Activated naive CD4-positive, alpha-beta T cell treated with anti-CD3 and anti-CD28 coated beads, Interleukin-2, amount 50 U/mL, for 72 hours (primary cell): ENCODE measurements at regions not wholly inside any gene's neighbourhood (a gene's known extent, or its start where the extent isn't known, plus 50 kb on each side); places are given as distances from the start of the nearest gene placed in this dataset.
"Not testable (repeated sequence)": the region's sequence is repeated elsewhere in the genome, so short reads cannot be mapped to it uniquely, and the experiment has no call there.

Source experiments
- ATAC-seq, 2 donors: fragments of 150-1000 bp; cut with Tn5 transposase; 2 replicates each; pipeline ENCODE4 v1.10.0; 2021; ENCODE audit warnings: mild to moderate bottlenecking in 2 of 2, moderate library complexity in 2 of 2
- DNase-seq, 2 donors: peaks; one replicate each; pipeline ENCODE4 v3.0.0; 2021 to 2022; ENCODE audit warnings: low spot score in 2 of 2
- H3K27ac Mint-ChIP-seq, 2 donors: one replicate each; pipeline ENCODE4 v1.8.0; 2022; ENCODE audit warnings: mild to moderate bottlenecking in 2 of 2, mixed read lengths in 2 of 2
- H3K36me3 Mint-ChIP-seq, 2 donors: one replicate each; pipeline ENCODE4 v1.8.0; 2022; ENCODE audit warnings: mixed read lengths in 2 of 2
- H3K9me3 Mint-ChIP-seq, 2 donors: one replicate each; pipeline ENCODE4 v1.8.0; 2022; ENCODE audit warnings: mixed read lengths in 2 of 2

DNA sequence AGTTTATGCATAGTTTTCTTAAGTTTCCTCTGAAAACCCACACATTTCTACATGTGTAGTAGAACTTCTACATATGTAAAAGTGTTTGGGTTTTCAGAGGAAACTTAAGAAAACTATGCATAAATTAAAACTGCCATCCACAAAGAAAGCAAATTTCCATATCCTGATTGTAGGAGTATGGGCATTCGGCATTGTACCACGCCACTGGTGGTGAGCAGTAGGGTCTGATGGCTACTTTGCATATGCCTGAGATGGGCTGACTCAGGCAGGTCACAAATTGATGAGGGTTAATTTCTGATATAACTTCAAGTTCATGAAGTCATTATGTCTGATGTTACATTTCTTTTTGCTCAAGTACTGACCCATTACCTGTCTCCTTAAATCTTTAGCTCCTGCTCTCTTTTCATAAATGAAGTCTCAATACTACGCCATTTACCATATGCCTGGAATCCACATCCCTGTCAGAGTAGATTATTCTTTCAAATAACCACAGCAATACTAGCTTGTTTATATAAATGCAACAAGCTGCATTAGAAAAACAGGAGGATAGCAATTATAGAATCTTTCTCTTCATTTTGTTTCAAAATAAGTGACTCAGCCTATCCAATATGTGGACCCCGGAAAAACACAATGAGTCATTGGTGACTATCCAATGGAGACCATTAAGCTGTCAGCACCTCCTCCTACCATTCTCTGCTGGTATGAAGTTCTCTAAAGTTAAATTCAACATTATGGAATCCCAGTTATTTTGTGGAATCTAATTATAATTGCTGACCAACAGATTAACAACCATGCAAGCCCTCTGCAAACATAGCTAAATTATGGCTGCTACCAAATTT, 355.2 kb upstream of the UBE2E3 start:
- peaks cover 3 to 5% of the 10 kb centered on the region in 2 donors for H3K9me3 Mint-ChIP-seq

DNA sequence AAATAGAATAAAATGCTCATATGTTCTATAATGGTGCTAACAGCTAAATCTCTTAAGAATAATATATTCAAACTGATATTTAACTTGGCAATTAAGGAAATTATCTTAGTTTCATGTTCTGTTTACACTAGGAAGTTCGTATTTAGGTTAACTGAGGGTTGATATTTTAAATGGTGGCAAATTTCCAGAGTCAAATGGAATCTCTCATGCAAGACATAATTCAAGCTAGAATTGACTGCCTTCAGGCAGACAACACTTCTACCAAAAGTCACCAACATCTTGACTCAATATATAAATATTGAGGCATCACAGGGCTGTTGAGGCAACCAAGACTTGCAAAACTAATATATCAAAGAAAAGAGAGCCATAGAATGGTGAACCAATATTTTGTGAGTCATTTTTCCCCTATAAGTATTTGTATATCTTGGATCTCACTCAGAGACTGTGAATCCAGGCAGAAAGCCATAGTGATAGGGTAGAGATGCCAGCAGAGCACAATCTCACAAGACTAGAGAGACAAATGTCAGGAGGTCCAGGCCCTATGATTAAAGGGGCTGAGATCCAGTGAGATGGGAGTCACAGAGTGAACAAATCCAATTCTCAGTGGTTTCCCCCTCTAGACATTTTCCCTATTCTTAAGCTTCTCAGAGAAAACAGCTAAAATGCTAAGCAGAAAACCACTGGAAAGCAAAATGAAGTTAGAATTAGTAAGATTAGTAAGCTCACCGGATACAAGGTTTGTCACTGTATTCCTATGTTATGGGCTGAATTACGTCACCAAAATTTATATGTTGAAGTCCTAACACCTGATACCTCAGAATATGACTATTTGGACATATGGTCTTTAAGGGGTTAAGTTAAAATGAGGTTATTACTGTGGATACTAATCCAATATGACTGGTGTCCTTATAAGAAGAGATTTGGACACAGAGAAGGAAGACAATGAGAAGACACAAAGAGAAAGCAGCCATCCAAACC, 358.2 kb upstream of the UBE2E3 start:
- Mint-ChIP-seq H3K27ac (no peak overlapping the region), H3K36me3 (no peaks in the 10 kb centered on the region), H3K9me3 (peaks cover 3 to 5% of the 10 kb centered on the region in 2 donors)
- DNase-seq (no peak), ATAC-seq (no peak)

More for the DNA sequence above, 355.2 kb upstream of the UBE2E3 start:
- H3K36me3 Mint-ChIP-seq = no peaks in the 10 kb centered on the region
- ATAC-seq (no peak), DNase-seq (no peak)
- H3K27ac Mint-ChIP-seq = no peak overlapping the region

DNA sequence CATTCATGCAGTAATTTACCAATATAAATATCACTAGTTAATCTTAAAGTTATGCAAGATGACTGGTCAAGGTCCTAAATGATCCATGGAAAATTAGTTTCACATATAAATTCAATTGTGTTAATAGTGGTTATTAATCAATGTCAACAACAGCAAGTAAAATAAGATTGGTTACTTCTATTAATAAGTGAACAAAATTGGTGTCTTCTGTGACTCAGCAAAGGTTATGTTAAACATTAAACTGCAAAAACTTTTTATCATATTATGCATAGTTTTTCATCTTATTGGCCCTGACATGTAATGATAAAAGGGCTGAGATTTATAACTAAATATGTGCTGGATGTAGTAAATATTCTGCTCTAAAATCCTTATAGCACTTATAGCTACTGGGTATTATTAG, 359.0 kb upstream of the UBE2E3 start:
- Mint-ChIP-seq H3K9me3 (peaks cover 3 to 5% of the 10 kb centered on the region in 2 donors), H3K36me3 (no peaks in the 10 kb centered on the region), H3K27ac (no peak overlapping the region)
- DNase-seq = no peak
- ATAC-seq = no peak

DNA sequence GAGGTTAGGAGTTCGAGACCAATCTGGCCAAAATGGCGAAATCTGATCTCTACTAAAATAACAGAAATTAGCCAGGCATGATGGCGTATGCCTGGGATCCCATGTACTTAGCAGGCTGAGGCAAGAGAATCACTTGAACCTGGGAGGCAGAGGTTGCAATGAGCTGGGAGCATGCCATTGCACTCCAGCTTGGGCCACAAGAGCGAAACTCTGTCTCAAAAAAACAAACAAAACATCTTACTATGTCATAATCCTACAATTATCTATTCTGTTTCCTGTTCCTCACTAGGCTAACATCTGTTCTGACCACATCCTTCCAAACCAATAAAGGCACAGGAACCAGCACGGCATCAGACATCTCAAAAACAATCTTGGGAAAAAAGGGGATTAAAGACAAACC, 361.8 kb upstream of the UBE2E3 start:
- DNase-seq (no peak), ATAC-seq (no peak)
- H3K9me3 Mint-ChIP-seq = peaks cover 3 to 5% of the 10 kb centered on the region in 2 donors
- peak overlapping the region in 1 of 2 donors; percentile 2 for H3K27ac Mint-ChIP-seq
- H3K36me3 Mint-ChIP-seq = no peaks in the 10 kb centered on the region

DNA sequence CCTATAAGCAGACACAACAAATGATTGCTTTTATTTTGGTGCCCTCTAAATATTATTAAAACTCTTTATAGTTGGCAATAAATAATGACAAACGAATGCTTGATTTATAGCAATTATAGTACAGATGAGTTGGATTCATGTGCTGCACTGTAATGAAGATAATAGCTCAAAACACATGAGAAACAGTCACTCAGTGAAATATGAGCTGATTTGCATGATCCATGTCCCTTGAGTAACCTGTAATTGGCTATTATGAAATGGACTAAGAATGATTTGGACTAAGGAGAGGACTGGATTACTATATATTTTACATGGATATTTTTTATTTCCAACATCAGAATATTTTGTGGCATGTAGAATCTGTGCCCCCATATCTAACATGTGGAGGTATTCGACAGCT, 365.6 kb upstream of the UBE2E3 start:
- ATAC-seq = no peak
- no peaks in the 10 kb centered on the region for H3K9me3 Mint-ChIP-seq
- no peaks in the 10 kb centered on the region for H3K36me3 Mint-ChIP-seq
- no peak overlapping the region for H3K27ac Mint-ChIP-seq
- DNase-seq = no peak

DNA sequence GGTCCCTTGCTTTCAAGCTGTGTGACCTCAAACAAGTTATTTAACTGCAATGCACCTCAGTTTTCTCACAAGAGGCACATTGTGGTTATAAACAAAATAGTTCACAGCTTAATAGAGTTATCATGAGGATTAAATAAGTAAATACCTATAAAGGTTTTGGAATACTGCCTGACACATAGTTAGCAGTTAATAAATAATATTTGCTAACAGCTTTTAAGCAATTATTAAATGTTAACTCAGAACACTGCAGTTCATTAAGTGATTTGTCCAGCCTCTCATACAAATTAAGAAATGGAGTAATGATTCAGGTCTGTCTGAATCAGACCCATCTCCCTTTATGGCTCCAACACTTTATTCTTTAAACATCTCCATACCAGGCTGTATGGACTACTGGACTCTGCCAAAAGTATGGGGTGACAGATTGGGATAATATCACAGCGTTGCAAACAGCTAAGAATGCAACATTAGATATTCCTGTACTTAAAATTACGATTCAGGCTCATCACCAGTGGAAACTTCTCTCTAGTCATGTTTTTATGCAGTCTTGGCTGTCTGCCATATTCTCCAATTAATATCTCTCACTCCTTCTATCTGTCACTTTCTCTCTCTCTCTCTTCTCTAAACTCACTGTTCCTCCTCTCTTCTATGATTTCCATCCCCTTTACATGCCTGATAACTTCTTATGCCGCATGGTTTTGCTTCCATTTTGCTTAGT, 370.6 kb upstream of the UBE2E3 start:
- ATAC-seq (no peak), DNase-seq (no peak)
- Mint-ChIP-seq H3K9me3 (no peaks in the 10 kb centered on the region), H3K36me3 (no peaks in the 10 kb centered on the region), H3K27ac (no peak overlapping the region)

DNA sequence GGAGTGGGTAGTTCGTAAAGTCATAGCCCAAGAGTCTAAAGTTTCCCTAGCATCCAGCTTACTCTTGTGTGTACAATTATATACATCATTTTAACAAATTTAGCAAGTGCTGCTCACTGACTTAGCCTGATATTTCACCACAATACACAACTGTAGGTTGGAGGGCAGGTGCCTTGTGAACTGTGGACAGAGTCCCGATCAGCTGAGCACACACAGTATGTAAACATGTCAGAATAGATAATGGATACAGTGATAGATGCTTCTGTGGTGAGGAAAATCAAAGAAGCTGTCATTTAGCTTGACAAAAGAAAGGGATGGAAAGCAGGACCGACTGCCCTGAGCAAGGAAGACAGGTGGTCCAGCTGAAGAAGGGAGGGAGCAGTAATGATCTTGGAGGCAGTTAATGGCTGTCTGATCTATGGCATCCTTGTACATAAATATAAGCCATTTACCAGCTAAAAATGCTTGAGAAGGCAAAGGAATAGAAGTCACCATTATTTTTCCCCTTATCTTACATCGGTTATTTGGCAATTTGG, 372.8 kb upstream of the UBE2E3 start:
- ATAC-seq = no peak
- H3K9me3 Mint-ChIP-seq = no peaks in the 10 kb centered on the region

DNA sequence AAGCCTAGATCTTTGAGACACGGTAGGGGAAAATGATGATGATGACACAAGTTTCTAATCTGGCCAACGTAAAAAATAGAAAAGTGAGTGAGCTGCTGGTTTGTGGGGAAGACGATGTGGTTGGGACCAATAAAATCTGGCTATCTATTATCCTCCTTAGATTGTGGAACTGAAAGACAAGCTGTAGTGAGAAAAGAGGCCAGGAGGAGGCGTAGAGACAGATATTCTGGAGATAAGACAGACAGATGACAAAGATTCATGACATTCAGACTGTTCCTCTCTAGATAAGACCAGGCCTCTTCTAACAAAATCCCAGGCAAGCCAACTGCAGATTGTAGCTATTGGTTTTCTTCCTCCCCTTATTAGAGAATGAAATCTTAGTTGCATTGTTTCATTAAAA, 376.3 kb upstream of the UBE2E3 start:
- no peak for DNase-seq
- ATAC-seq = no peak
- Mint-ChIP-seq H3K36me3 (no peaks in the 10 kb centered on the region), H3K9me3 (no peaks in the 10 kb centered on the region), H3K27ac (no peak overlapping the region)

More for the DNA sequence above, 372.8 kb upstream of the UBE2E3 start:
- no peaks in the 10 kb centered on the region for H3K36me3 Mint-ChIP-seq
- DNase-seq = no peak
- no peak overlapping the region for H3K27ac Mint-ChIP-seq

DNA sequence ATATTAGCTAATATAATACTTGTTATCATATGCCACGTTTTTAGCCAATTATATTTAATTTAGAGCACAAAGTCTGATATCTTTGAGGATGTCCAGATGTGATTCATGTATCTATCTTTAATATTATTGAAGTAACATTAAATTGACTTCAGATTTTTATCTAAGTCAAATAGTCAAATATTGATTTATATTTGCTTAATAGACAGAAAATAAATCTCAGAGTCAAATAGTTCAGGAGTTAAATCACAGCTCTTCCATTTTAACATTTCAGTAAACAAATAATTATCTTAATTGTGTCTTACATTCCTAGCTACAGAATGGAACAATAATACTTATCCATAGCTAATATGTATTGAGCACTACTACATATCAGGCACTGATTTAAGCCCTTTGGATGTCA, 379.4 kb upstream of the UBE2E3 start:
- DNase-seq (no peak), ATAC-seq (no peak)
- Mint-ChIP-seq H3K36me3 (no peaks in the 10 kb centered on the region), H3K27ac (no peak overlapping the region), H3K9me3 (peaks cover 3 to 4% of the 10 kb centered on the region in 2 donors)

DNA sequence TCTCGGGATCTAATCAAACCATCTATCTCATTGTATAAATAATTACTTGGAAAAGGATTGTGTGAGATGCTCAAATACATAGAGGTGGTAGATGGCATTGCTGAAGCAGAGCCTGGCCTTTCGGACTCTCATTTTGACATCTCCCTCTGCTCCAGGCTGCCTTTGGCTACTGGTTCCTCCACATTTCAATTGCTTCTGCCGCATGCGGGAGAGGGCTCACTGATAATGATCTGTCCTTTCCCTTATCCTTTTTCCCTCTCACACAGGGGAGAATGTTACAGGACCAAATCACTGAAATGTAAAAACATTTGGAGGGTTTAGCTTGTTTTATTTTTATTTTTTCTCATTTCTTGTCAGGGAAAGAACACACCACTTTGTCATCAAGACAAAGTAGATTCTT, 380.6 kb upstream of the UBE2E3 start:
- H3K27ac Mint-ChIP-seq = no peak overlapping the region
- H3K9me3 Mint-ChIP-seq = peaks cover 4% of the 10 kb centered on the region in 2 donors
- DNase-seq (no peak), ATAC-seq (no peak)
- no peaks in the 10 kb centered on the region for H3K36me3 Mint-ChIP-seq

DNA sequence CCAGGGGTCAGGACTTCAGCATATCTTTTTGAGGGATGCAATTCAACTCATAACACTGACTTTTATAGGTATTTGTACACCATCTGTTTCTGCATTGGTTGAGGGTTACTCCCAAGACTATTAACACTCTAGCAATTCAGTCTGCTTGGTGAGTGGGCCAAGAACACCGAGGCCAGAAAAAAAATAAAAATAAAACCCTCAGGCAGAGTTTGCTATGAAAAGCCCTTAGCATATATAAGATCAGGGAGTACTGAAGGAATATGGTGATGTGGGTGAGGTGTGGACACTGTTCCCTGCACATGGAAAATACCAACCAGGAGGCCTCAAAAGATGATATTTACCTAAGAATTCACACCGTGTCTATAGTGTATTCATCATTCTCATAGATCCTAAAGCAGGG, 383.2 kb upstream of the UBE2E3 start:
- peaks cover 4% of the 10 kb centered on the region in 2 donors for H3K9me3 Mint-ChIP-seq
- no peak for DNase-seq
- ATAC-seq = no peak
- H3K27ac Mint-ChIP-seq = no peak overlapping the region
- no peaks in the 10 kb centered on the region for H3K36me3 Mint-ChIP-seq

DNA sequence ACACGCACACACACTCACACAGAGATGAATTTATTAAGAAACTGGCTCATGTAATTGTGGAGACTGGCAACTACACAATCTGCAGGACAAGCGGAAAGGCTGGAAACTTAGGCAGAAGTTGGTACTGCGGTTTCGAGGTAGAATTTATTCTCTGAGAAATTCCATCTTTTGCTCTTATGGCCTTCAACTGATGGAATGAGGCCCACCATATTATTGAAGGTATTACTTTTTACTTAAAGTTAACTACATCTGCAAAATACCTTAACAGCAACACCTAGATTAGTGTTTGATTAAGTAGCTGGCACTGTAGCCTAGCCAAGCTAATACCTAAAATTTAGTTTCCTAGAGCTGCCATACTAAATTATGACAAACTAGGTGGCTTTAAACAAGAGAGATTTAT, 384.0 kb upstream of the UBE2E3 start:
- ATAC-seq (no peak), DNase-seq (no peak)
- H3K27ac Mint-ChIP-seq = no peak overlapping the region
- peaks cover 4% of the 10 kb centered on the region in 2 donors for H3K9me3 Mint-ChIP-seq
- H3K36me3 Mint-ChIP-seq = no peaks in the 10 kb centered on the region

DNA sequence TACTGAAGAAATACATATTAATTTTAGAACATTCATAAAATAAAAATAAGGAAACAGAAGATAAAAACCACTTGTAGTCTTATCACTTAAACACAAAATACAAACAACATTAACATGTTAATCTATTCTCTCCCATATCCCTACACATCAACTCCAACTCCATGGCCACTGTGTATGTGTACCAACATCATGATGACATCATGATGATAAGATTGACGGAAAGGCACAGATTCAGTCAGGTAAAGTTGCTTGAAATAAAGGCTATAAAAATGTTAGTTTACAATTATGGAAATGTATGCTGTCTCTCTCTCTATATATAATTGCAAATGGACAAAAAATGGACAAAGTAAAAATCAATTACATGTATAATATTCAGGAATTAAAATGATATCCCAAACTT, 388.5 kb upstream of the UBE2E3 start:
- no peak overlapping the region for H3K27ac Mint-ChIP-seq
- ATAC-seq (no peak), DNase-seq (no peak)
- peaks cover 0 to 26% of the 10 kb centered on the region in 2 donors for H3K36me3 Mint-ChIP-seq
- peaks cover 13 to 23% of the 10 kb centered on the region in 2 donors for H3K9me3 Mint-ChIP-seq

DNA sequence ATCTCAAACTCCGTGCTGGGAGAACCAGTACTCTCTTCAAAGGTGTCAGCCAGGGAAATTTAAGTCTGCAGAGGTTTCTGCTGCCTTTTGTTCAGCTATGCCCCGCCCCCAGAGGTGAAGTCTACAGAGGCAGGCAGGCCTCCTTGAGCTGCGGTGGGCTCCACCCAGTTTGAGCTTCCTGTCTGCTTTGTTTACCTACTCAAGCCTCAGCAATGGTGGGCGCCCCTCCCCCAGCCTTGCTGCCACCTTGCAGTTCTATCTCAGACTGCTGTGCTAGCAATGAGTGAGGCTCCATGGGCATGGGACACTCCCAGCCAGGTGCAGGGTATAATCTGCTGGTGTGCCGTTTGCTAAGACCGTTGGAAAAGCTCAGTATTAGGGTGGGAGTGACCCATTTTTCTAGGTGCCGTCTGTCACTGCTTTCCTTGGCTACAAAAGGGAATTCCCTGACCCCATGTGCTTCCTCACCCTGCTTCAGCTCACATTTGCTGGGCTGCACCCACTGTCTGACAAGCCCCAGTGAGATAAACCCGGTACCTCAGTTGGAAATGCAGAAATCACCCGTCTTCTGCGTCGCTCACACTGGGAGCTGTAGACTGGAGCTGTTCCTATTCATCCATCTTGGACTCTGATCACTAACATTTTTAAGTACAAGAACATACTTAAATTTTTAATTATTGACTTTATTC, 389.2 kb upstream of the UBE2E3 start:
- peaks cover 12 to 23% of the 10 kb centered on the region in 2 donors for H3K9me3 Mint-ChIP-seq
- DNase-seq, H3K27ac Mint-ChIP-seq, ATAC-seq: not testable (repeated sequence)
- H3K36me3 Mint-ChIP-seq = peaks cover 0 to 26% of the 10 kb centered on the region in 2 donors

DNA sequence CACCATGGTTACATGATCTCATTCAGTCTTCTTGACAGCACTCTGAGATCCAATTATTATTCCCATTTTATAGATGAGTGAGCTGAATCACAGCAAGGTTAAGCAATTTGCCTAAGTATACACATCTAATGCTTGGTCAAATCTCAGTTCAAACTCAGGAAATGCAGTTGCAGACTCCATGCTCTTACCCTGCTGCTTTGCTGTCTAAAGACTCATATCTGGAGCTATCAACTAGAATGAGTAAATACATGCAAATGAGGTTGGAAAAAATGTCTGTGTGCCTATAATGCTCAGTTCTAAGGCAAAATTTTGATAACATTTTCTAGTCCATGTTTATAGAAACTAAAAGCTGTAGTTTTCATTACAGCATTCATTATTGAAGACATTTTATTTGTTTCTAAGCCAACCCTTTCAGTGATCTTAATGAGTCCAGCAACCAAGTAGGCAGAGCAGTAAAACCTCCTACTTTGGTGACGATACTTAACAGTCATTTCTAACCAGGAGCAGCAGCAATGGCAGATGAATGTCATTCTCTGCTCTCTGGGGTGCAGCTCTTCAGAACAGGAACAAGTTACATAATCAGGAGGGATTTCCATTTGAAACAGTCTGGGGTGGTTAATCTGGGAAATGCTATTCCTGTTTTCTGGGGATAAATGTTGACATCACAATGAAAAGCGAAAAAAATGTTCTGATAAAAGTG, 396.8 kb upstream of the UBE2E3 start:
- peaks cover 2 to 10% of the 10 kb centered on the region in 2 donors for H3K9me3 Mint-ChIP-seq
- ATAC-seq = peak in 1 of 2 donors; percentile 73
- H3K27ac Mint-ChIP-seq = no peak overlapping the region
- DNase-seq = no peak
- H3K36me3 Mint-ChIP-seq = peaks cover 0 to 3% of the 10 kb centered on the region in 2 donors
